ES-I3 (cell line): ENCODE measurements at regions not wholly inside any gene's neighbourhood (a gene's known extent, or its start where the extent isn't known, plus 50 kb on each side); places are given as distances from the start of the nearest gene placed in this dataset.

Experiments used
- H3K36me3 ChIP-seq: 2 replicates; pipeline ENCODE4 v1.6.1; 2013; ENCODE audit warnings: mild to moderate bottlenecking, low read length, control low read depth, moderate library complexity; ENCODE audit not compliant: insufficient read depth
- H3K4me1 ChIP-seq: 2 replicates; pipeline ENCODE4 v1.6.1; 2013; ENCODE audit warnings: mild to moderate bottlenecking, control low read depth, low read length; ENCODE audit not compliant: insufficient read depth
- H3K9ac ChIP-seq: 2 replicates; pipeline ENCODE4 v1.6.1; 2013; ENCODE audit warnings: low read depth, mild to moderate bottlenecking, low read length, moderate library complexity
- H3K9me3 ChIP-seq: 2 replicates; pipeline ENCODE4 v1.6.1; 2013; ENCODE audit warnings: mild to moderate bottlenecking, low read length, moderate library complexity; ENCODE audit not compliant: control insufficient read depth, insufficient read depth

GRCh38 chr4:24476282-24476681 lies 108.1 kb downstream of the DHX15 start:
- Histone ChIP-seq H3K4me1 (peaks cover 22% of the 10 kb centered on the region), H3K9me3 (no peaks in the 10 kb centered on the region), H3K9ac (no peak overlapping the region), H3K36me3 (no peaks in the 10 kb centered on the region)

GRCh38 chr4:24475756-24476155 lies 108.6 kb downstream of the DHX15 start:
- H3K4me1 ChIP-seq = peaks cover 22% of the 10 kb centered on the region
- no peaks in the 10 kb centered on the region for H3K9me3 ChIP-seq
- no peak overlapping the region for H3K9ac ChIP-seq
- no peaks in the 10 kb centered on the region for H3K36me3 ChIP-seq

GRCh38 chr4:24473309-24473721 lies 111.0 kb downstream of the DHX15 start:
- H3K36me3 ChIP-seq = no peaks in the 10 kb centered on the region
- H3K9me3 ChIP-seq = no peaks in the 10 kb centered on the region
- H3K4me1 ChIP-seq = peaks cover 26% of the 10 kb centered on the region
- peak overlapping the region; percentile 49 for H3K9ac ChIP-seq

- Histone ChIP-seq H3K4me1 (peaks cover 31% of the 10 kb centered on the region), H3K9ac (peak overlapping the region; percentile 49), H3K9me3 (no peaks in the 10 kb centered on the region), H3K36me3 (no peaks in the 10 kb centered on the region)
Observed at GRCh38 chr4:24472514-24473308, 111.6 kb downstream of the DHX15 start.

- Histone ChIP-seq H3K36me3 (no peaks in the 10 kb centered on the region), H3K4me1 (peaks cover 36% of the 10 kb centered on the region), H3K9ac (peak overlapping the region; percentile 49; the same call in 1 of the 2 replicates), H3K9me3 (no peaks in the 10 kb centered on the region)
Observed at GRCh38 chr4:24472161-24472510, 112.2 kb downstream of the DHX15 start.

GRCh38 chr4:24471486-24472160 lies 112.7 kb downstream of the DHX15 start:
- peak overlapping the region; percentile 49 for H3K9ac ChIP-seq
- H3K36me3 ChIP-seq = no peaks in the 10 kb centered on the region
- peaks cover 36% of the 10 kb centered on the region for H3K4me1 ChIP-seq
- H3K9me3 ChIP-seq = no peaks in the 10 kb centered on the region

GRCh38 chr4:24470666-24471485 lies 113.5 kb downstream of the DHX15 start:
- Histone ChIP-seq H3K36me3 (no peaks in the 10 kb centered on the region), H3K9ac (peak overlapping the region; percentile 49), H3K9me3 (no peaks in the 10 kb centered on the region), H3K4me1 (peaks cover 33% of the 10 kb centered on the region)

GRCh38 chr4:24468071-24468470 lies 116.3 kb downstream of the DHX15 start:
- Histone ChIP-seq H3K36me3 (no peaks in the 10 kb centered on the region), H3K4me1 (peaks cover 28% of the 10 kb centered on the region), H3K9ac (no peak overlapping the region), H3K9me3 (no peaks in the 10 kb centered on the region)

- no peak overlapping the region for H3K9ac ChIP-seq
- H3K9me3 ChIP-seq = no peaks in the 10 kb centered on the region
- H3K36me3 ChIP-seq = no peaks in the 10 kb centered on the region
- H3K4me1 ChIP-seq = peaks cover 28% of the 10 kb centered on the region
Observed at GRCh38 chr4:24464566-24464965, 119.8 kb downstream of the DHX15 start.

- Histone ChIP-seq H3K9me3 (no peaks in the 10 kb centered on the region), H3K4me1 (no peaks in the 10 kb centered on the region), H3K9ac (no peak overlapping the region), H3K36me3 (no peaks in the 10 kb centered on the region)
Observed at GRCh38 chr4:24456431-24456830, 127.9 kb downstream of the DHX15 start.

GRCh38 chr4:24453951-24454350 lies 130.4 kb downstream of the DHX15 start:
- H3K9me3 ChIP-seq = no peaks in the 10 kb centered on the region
- no peaks in the 10 kb centered on the region for H3K36me3 ChIP-seq
- no peaks in the 10 kb centered on the region for H3K4me1 ChIP-seq
- no peak overlapping the region for H3K9ac ChIP-seq

GRCh38 chr4:24451870-24452269 lies 132.5 kb downstream of the DHX15 start:
- H3K36me3 ChIP-seq = no peaks in the 10 kb centered on the region
- no peaks in the 10 kb centered on the region for H3K9me3 ChIP-seq
- no peaks in the 10 kb centered on the region for H3K4me1 ChIP-seq
- H3K9ac ChIP-seq = no peak overlapping the region

- peaks cover 5% of the 10 kb centered on the region; the same call in 1 of the 2 replicates for H3K4me1 ChIP-seq
- H3K9me3 ChIP-seq = no peaks in the 10 kb centered on the region
- no peak overlapping the region for H3K9ac ChIP-seq
- no peaks in the 10 kb centered on the region for H3K36me3 ChIP-seq
Observed at GRCh38 chr4:24443200-24443599, 141.2 kb downstream of the DHX15 start.

GRCh38 chr4:24440765-24441164 lies 143.6 kb downstream of the DHX15 start:
- Histone ChIP-seq H3K4me1 (peaks cover 5% of the 10 kb centered on the region; the same call in 1 of the 2 replicates), H3K9ac (no peak overlapping the region), H3K36me3 (no peaks in the 10 kb centered on the region), H3K9me3 (no peaks in the 10 kb centered on the region)
